ENCODE measurements at regions not wholly inside any gene's neighbourhood (a gene's known extent, or its start where the extent isn't known, plus 50 kb on each side); places are given as distances from the start of the nearest gene placed in this dataset.

GRCh38 chr9:105027084-105027483, 99.1 kb upstream of the ABCA1 start:
- 73 to 81% methylated on average over 2 of the region's 2 CpGs for WGBS, 2 donors
- Histone ChIP-seq H3K9me3 (no peaks in the 10 kb centered on the region), H3K27ac (peak overlapping the region in 1 of 10 donors; percentile 32), H3K4me1 (peaks cover 0 to 5% (median 0%) of the 10 kb centered on the region in 9 donors), H3K27me3 (no peaks in the 10 kb centered on the region), H3K36me3 (no peaks in the 10 kb centered on the region), H3K4me3 (no peak overlapping the region)
- DNase-seq (no peak), ATAC-seq (peak in 1 of 8 donors; percentile 71)
- no peak for TF ChIP-seq CTCF (IDR thresholded peaks at IDR 0.05)
- intact Hi-C loops (cut with DNase I), result no loop called here

GRCh38 chr9:105030285-105030684, 102.3 kb upstream of the ABCA1 start:
- Histone ChIP-seq H3K4me1 (peaks cover 0 to 5% (median 0%) of the 10 kb centered on the region in 9 donors), H3K27ac (no peak overlapping the region), H3K36me3 (no peaks in the 10 kb centered on the region), H3K27me3 (no peaks in the 10 kb centered on the region), H3K9me3 (no peaks in the 10 kb centered on the region), H3K4me3 (no peak overlapping the region)
- TF ChIP-seq CTCF (IDR thresholded peaks at IDR 0.05), result no peak
- 94 to 95% methylated on average over 3 of the region's 3 CpGs for WGBS, 2 donors
- intact Hi-C loops (cut with DNase I), result no loop called here
- no peak for ATAC-seq
- no peak for DNase-seq

GRCh38 chr9:105037139-105037538, 109.2 kb upstream of the ABCA1 start:
- Histone ChIP-seq H3K4me1 (peaks cover 0 to 8% (median 0%) of the 10 kb centered on the region in 9 donors), H3K36me3 (no peaks in the 10 kb centered on the region), H3K9me3 (peaks cover 0 to 16% (median 0%) of the 10 kb centered on the region in 11 donors), H3K27me3 (no peaks in the 10 kb centered on the region), H3K4me3 (no peak overlapping the region), H3K27ac (no peak overlapping the region)
- WGBS, 2 donors, result 84 to 88% methylated on average over 1 of the region's 1 CpG
- DNase-seq (no peak), ATAC-seq (no peak)
- intact Hi-C loops (cut with DNase I), result no loop called here
- TF ChIP-seq CTCF (IDR thresholded peaks at IDR 0.05), result no peak

- H3K36me3 ChIP-seq, result no peaks in the 10 kb centered on the region
- no peak for TF ChIP-seq CTCF (IDR thresholded peaks at IDR 0.05)
- no peak for ATAC-seq
- H3K4me1 ChIP-seq, result peaks cover 0 to 13% (median 0%) of the 10 kb centered on the region in 9 donors
- intact Hi-C loops (cut with DNase I), result no loop called here
- H3K27ac ChIP-seq, result no peak overlapping the region
- 66 to 88% methylated on average over 3 of the region's 3 CpGs for WGBS, 2 donors
- peaks cover 0 to 16% (median 0%) of the 10 kb centered on the region in 11 donors for H3K9me3 ChIP-seq
- no peak overlapping the region for H3K4me3 ChIP-seq
- no peak for DNase-seq
- no peaks in the 10 kb centered on the region for H3K27me3 ChIP-seq
These were observed 110.1 kb upstream of the ABCA1 start for GRCh38 chr9:105038051-105038450.
